ENCODE measurements at regions not wholly inside any gene's neighbourhood (a gene's known extent, or its start where the extent isn't known, plus 50 kb on each side); places are given as distances from the start of the nearest gene placed in this dataset.

- no peak for TF ChIP-seq YY1 (IDR thresholded peaks at IDR 0.05; ENCODE audit: insufficient read depth, insufficient read length)
- no peak for TF ChIP-seq ZNF274 (IDR thresholded peaks at IDR 0.05; ENCODE audit: low read depth, low read length)
- no peak for TF ChIP-seq SUZ12 (IDR thresholded peaks at IDR 0.05; ENCODE audit: extremely low read depth, insufficient read depth, insufficient read length)
Observed at GRCh38 chr9:82457298-82457697, 468.7 kb downstream of the SPATA31D1 start.
